Testis (tissue), 2 donors: ENCODE measurements at regions not wholly inside any gene's neighbourhood (a gene's known extent, or its start where the extent isn't known, plus 50 kb on each side); places are given as distances from the start of the nearest gene placed in this dataset.

Experiments used
- DNase-seq: peaks from one replicate; pipeline ENCODE4 v3.0.0-alpha.2; 2019
- H3K27ac ChIP-seq, 2 donors: fragments of 200-600 bp; sonication (generic); one replicate each; pipeline ENCODE4 v1.5.1; 2019
- H3K27me3 ChIP-seq: fragments of 200-600 bp; sonication (generic); one replicate; pipeline ENCODE4 v1.5.1; 2019
- H3K36me3 ChIP-seq: fragments of 200-600 bp; sonication (generic); one replicate; pipeline ENCODE4 v1.5.1; 2017; ENCODE audit warnings: low read depth; ENCODE audit errors: missing control alignments
- H3K4me1 ChIP-seq: fragments of 200-600 bp; sonication (generic); one replicate; pipeline ENCODE4 v1.5.1; 2019
- H3K4me3 ChIP-seq, 2 donors: fragments of 200-600 bp; sonication (generic); one replicate each; pipeline ENCODE4 v1.5.1; 2017 to 2019
- H3K9me3 ChIP-seq: fragments of 200-600 bp; sonication (generic); one replicate; pipeline ENCODE4 v1.5.1; 2017
- CTCF ChIP-seq, 3 experiments: fragments of 450-650 bp in 2 of 3; fragments of 200-600 bp in 1 of 3; sonication (generic) in 1 of 3; IDR thresholded peaks; one replicate each; pipeline ENCODE4 v1.5.1; 2016 to 2019; ENCODE audit warnings: antibody characterized with exemption in 3 of 3, mild to moderate bottlenecking in 2 of 3, moderate library complexity in 1 of 3
- POLR2A ChIP-seq: fragments of 450-650 bp; IDR thresholded peaks from one replicate; pipeline ENCODE4 v1.6.1; 2017; ENCODE audit warnings: antibody characterized with exemption, mild to moderate bottlenecking, moderate library complexity
- WGBS, 2 donors: methylation state at CpG; one replicate each; pipeline ENCODE4 v1.1.5; 2018; 5-methylcytosine and 5-hydroxymethylcytosine counted together
- intact Hi-C: fragments of 100-400 bp; cut with DNase I; formaldehyde crosslinking; loops from one replicate; pipeline ENCODE4 v1.15.1; 2023; ENCODE audit warnings: low total_unique reads

- no peaks in the 10 kb centered on the region for H3K36me3 ChIP-seq
- no peak overlapping the region for H3K4me3 ChIP-seq
- intact Hi-C loops: no loop called here
- H3K9me3 ChIP-seq: no peaks in the 10 kb centered on the region
- DNase-seq: no peak
- H3K4me1 ChIP-seq: no peaks in the 10 kb centered on the region
- H3K27ac ChIP-seq: no peak overlapping the region
- no peak for TF ChIP-seq CTCF (IDR thresholded peaks at IDR 0.05)
- TF ChIP-seq POLR2A: no peak
- no peaks in the 10 kb centered on the region for H3K27me3 ChIP-seq
Measured at GRCh38 chr17:13293421-13293820, 275.6 kb upstream of the ELAC2 start.

GRCh38 chr17:13292291-13292690 lies 274.5 kb upstream of the ELAC2 start:
- Histone ChIP-seq H3K4me3 (no peak overlapping the region), H3K27ac (no peak overlapping the region), H3K27me3 (no peaks in the 10 kb centered on the region), H3K9me3 (no peaks in the 10 kb centered on the region), H3K36me3 (no peaks in the 10 kb centered on the region), H3K4me1 (no peaks in the 10 kb centered on the region)
- DNase-seq: no peak
- intact Hi-C loops: no loop called here
- 69 to 74% methylated on average over 10 of the region's 10 CpGs for WGBS, 2 donors
- TF ChIP-seq POLR2A: no peak
- TF ChIP-seq CTCF (IDR thresholded peaks at IDR 0.05): no peak

- Histone ChIP-seq H3K9me3 (no peaks in the 10 kb centered on the region), H3K36me3 (no peaks in the 10 kb centered on the region), H3K27me3 (no peaks in the 10 kb centered on the region), H3K27ac (no peak overlapping the region), H3K4me3 (no peak overlapping the region), H3K4me1 (no peaks in the 10 kb centered on the region)
- WGBS, 2 donors: 84 to 92% methylated on average over 4 of the region's 4 CpGs
- no peak for TF ChIP-seq POLR2A
- no peak for TF ChIP-seq CTCF (IDR thresholded peaks at IDR 0.05)
- intact Hi-C loops: no loop called here
- no peak for DNase-seq
Measured at GRCh38 chr17:13288248-13288647, 270.4 kb upstream of the ELAC2 start.

GRCh38 chr17:13287226-13287625 lies 269.4 kb upstream of the ELAC2 start:
- intact Hi-C loops: no loop called here
- H3K9me3 ChIP-seq: no peaks in the 10 kb centered on the region
- TF ChIP-seq POLR2A (no peak), CTCF (IDR thresholded peaks at IDR 0.05) (no peak)
- H3K27me3 ChIP-seq: no peaks in the 10 kb centered on the region
- H3K27ac ChIP-seq: no peak overlapping the region
- DNase-seq: no peak
- H3K36me3 ChIP-seq: no peaks in the 10 kb centered on the region
- WGBS, 2 donors: 91% methylated on average over 6 of the region's 6 CpGs
- H3K4me3 ChIP-seq: no peak overlapping the region
- no peaks in the 10 kb centered on the region for H3K4me1 ChIP-seq

- Histone ChIP-seq H3K4me3 (no peak overlapping the region), H3K9me3 (no peaks in the 10 kb centered on the region), H3K36me3 (no peaks in the 10 kb centered on the region), H3K4me1 (no peaks in the 10 kb centered on the region), H3K27ac (no peak overlapping the region), H3K27me3 (no peaks in the 10 kb centered on the region)
- intact Hi-C loops: no loop called here
- WGBS, 2 donors: 86% methylated on average over 1 of the region's 1 CpG
- no peak for DNase-seq
- no peak for TF ChIP-seq POLR2A
- TF ChIP-seq CTCF (IDR thresholded peaks at IDR 0.05): no peak
Measured at GRCh38 chr17:13283606-13284005, 265.8 kb upstream of the ELAC2 start.
